DMS 273 (cell line): ENCODE measurements at regions not wholly inside any gene's neighbourhood (a gene's known extent, or its start where the extent isn't known, plus 50 kb on each side); places are given as distances from the start of the nearest gene placed in this dataset.

Experiments used
- DNase-seq: peaks from one replicate; lab custom pipeline; 2025; ENCODE audit not compliant: unreplicated experiment; lab: John Stamatoyannopoulos, UW

- DNase-seq, result no peak
These were observed 135.1 kb upstream of the SEL1L start for GRCh38 chr14:81668626-81669274.

GRCh38 chr14:81669308-81669707 is 135.7 kb upstream of the SEL1L start:
- peak; percentile 67 for DNase-seq

- peak; percentile 71 for DNase-seq
These were observed 140.3 kb upstream of the SEL1L start for GRCh38 chr14:81673930-81674329.

- no peak for DNase-seq
These were observed 142.7 kb upstream of the SEL1L start for GRCh38 chr14:81676395-81676794.

GRCh38 chr14:81676879-81677278 is 143.2 kb upstream of the SEL1L start:
- DNase-seq, result no peak

- DNase-seq, result peak; percentile 24
These were observed 144.1 kb upstream of the SEL1L start for GRCh38 chr14:81677736-81678135.

GRCh38 chr14:81679226-81679625 is 145.6 kb upstream of the SEL1L start:
- no peak for DNase-seq

GRCh38 chr14:81681541-81681940 is 147.9 kb upstream of the SEL1L start:
- peak; percentile 91 for DNase-seq

- peak; percentile 70 for DNase-seq
These were observed 148.5 kb upstream of the SEL1L start for GRCh38 chr14:81682134-81682533.

- DNase-seq, result peak; percentile 72
These were observed 149.0 kb upstream of the SEL1L start for GRCh38 chr14:81682701-81683100.

GRCh38 chr14:81684696-81685095 is 151.0 kb upstream of the SEL1L start:
- no peak for DNase-seq

GRCh38 chr14:81686512-81686911 is 152.9 kb upstream of the SEL1L start:
- no peak for DNase-seq

GRCh38 chr14:81691931-81692330 is 158.3 kb upstream of the SEL1L start:
- no peak for DNase-seq

GRCh38 chr14:81694419-81694818 is 160.8 kb upstream of the SEL1L start:
- DNase-seq, result no peak

GRCh38 chr14:81709681-81710080 is 176.0 kb upstream of the SEL1L start:
- no peak for DNase-seq

GRCh38 chr14:81710232-81710845 is 176.7 kb upstream of the SEL1L start:
- peak; percentile 79 for DNase-seq

GRCh38 chr14:81715731-81716130 is 182.1 kb upstream of the SEL1L start:
- no peak for DNase-seq

GRCh38 chr14:81716953-81717352 is 183.3 kb upstream of the SEL1L start:
- no peak for DNase-seq

GRCh38 chr14:81723956-81724355 is 190.3 kb upstream of the SEL1L start:
- no peak for DNase-seq

- DNase-seq, result peak; percentile 17
These were observed 193.6 kb upstream of the SEL1L start for GRCh38 chr14:81727218-81727617.

GRCh38 chr14:81728447-81728846 is 194.8 kb upstream of the SEL1L start:
- no peak for DNase-seq

- no peak for DNase-seq
These were observed 196.0 kb upstream of the SEL1L start for GRCh38 chr14:81729622-81730021.

GRCh38 chr14:81737938-81738337 is 204.3 kb upstream of the SEL1L start:
- peak; percentile 5 for DNase-seq
